ENCODE measurements at regions not wholly inside any gene's neighbourhood (a gene's known extent, or its start where the extent isn't known, plus 50 kb on each side); places are given as distances from the start of the nearest gene placed in this dataset.
"Not testable (repeated sequence)": the region's sequence is repeated elsewhere in the genome, so short reads cannot be mapped to it uniquely, and the experiment has no call there.

DNA sequence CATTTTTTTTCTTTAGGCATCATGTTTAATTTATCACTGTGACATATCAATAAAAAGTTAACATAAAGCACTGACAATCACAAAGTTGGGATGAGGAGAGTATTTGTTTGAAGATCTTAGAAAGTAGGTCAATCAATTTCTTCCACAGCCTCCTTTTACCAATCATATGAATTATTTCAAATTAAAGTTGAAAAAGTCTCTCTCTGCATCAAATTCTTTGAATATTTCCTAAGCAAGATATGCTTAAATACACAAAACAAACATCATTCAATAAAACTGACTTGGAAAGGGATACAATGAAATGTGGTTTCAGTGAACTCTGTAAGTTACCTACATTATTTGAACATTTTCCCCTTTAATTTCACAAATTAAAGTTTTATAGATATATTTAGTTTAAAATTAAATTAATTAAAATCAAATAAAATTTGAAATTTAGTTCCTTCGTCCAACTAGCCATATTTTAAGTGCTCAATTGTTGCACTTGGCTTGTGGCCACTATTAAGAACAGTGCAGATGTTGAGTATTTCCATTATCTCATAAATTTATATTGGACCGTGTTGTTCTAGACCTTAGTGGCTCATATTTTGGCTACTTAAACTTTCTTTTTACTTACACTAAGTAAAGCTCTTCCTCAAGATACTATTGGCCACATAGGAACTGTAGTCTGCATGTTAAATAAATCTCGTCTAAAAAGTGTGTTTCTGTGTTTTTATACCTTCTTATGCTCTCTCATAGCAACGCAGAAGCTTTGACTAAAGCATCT lies 949.7 kb upstream of the NUDT12 start:
- no peaks in the 10 kb centered on the region for H3K36me3 Mint-ChIP-seq (ENCODE audit: low read depth)
- H3K27me3 Mint-ChIP-seq (ENCODE audit: low read depth), result no peaks in the 10 kb centered on the region
- no peak overlapping the region for H3K27ac Mint-ChIP-seq
- no peaks in the 10 kb centered on the region for H3K4me1 Mint-ChIP-seq (ENCODE audit: low read depth)
- no peak overlapping the region for H3K4me3 Mint-ChIP-seq
- no peak for DNase-seq (ENCODE audit: low spot score)
- peaks cover 43% of the 10 kb centered on the region for H3K9me3 Mint-ChIP-seq

DNA sequence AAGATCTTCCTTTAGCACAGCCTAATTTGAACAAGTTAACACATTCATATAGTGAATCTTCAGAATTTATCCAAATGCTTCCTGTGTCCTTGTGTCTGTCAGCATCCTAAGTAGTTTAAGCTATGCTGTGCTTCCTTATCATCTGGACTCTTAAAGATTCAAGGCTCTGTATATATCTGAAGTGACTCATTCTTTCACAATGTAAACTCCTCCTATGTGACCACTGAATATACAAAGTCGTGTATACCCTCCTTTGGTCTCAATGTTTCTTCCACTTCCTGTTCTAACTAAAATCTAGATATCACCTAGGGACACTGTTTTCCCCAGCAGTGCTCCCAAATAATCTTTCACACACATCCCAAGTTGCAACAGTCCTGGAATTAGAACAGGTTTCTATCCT lies 935.7 kb upstream of the NUDT12 start:
- Mint-ChIP-seq H3K9me3 (peaks cover 39% of the 10 kb centered on the region), H3K4me3 (no peak overlapping the region), H3K36me3 (ENCODE audit: low read depth) (no peaks in the 10 kb centered on the region), H3K27me3 (ENCODE audit: low read depth) (no peaks in the 10 kb centered on the region), H3K27ac (no peak overlapping the region), H3K4me1 (ENCODE audit: low read depth) (no peaks in the 10 kb centered on the region)
- no peak for DNase-seq (ENCODE audit: low spot score)

DNA sequence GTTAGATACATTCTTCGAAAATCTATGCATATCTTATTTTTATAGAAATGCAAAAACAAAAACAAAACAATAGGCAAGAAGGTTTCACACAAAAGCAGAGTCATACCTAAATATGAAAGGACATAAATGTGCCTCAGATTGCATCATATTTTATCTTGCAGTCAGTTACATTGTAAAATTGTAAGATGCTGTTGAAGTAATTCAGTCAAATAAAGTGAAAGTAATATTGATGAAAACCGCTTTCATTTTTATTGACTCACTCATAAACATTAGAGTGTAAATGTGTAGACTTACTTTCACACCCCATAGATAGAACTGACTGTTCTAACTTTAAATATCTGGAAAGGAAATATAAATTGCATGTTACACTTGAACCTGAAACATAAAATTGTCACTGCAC lies 931.5 kb upstream of the NUDT12 start:
- Mint-ChIP-seq H3K9me3 (peaks cover 18% of the 10 kb centered on the region), H3K4me3 (no peak overlapping the region), H3K4me1 (ENCODE audit: low read depth) (no peaks in the 10 kb centered on the region), H3K27ac (no peak overlapping the region), H3K27me3 (ENCODE audit: low read depth) (no peaks in the 10 kb centered on the region), H3K36me3 (ENCODE audit: low read depth) (no peaks in the 10 kb centered on the region)
- DNase-seq (ENCODE audit: low spot score), result no peak

DNA sequence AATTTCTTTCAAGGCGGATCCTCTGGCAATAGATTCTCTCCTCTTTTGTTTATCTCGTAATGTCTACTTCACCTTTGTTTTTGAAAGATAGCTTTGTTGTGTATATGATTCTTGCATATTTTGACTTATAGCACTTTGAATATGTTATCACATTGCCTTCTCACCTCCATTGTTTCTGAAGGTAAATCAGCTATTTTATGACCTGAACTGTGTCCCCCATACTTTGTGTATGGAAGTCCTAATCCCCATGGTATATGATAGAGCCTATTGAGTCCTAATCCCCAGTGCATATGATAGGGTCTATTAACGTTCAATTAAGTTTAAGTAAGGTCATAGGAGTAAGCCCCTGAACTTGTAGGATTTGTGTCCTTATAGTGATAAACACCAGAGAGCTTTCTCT lies 910.2 kb upstream of the NUDT12 start:
- no peaks in the 10 kb centered on the region for H3K27me3 Mint-ChIP-seq (ENCODE audit: low read depth)
- peaks cover 39% of the 10 kb centered on the region for H3K9me3 Mint-ChIP-seq
- DNase-seq (ENCODE audit: low spot score), result no peak
- no peaks in the 10 kb centered on the region for H3K4me1 Mint-ChIP-seq (ENCODE audit: low read depth)
- H3K4me3 Mint-ChIP-seq, result no peak overlapping the region
- H3K27ac Mint-ChIP-seq, result no peak overlapping the region
- H3K36me3 Mint-ChIP-seq (ENCODE audit: low read depth), result no peaks in the 10 kb centered on the region

DNA sequence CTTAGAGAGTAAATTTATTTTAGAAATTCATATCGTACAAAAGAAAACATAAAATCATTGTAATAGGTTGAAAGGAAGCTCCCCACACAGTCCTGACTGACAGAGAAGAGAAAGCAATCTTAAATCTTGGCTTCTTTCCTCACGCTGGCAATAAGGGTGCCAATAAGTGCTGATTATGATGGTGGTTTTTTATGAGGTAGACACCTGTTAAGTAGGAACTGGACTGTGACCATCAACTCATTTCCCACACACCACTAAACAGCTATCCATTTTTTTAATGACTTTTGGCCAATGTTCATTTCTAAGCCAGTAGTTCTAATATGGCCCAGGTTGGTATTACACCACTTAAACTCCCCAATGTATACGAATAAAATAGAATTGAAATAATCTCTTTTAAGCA lies 893.5 kb upstream of the NUDT12 start:
- Mint-ChIP-seq H3K9me3 (peaks cover 26% of the 10 kb centered on the region), H3K27ac (no peak overlapping the region), H3K36me3 (ENCODE audit: low read depth) (no peaks in the 10 kb centered on the region), H3K4me1 (ENCODE audit: low read depth) (no peaks in the 10 kb centered on the region), H3K27me3 (ENCODE audit: low read depth) (no peaks in the 10 kb centered on the region), H3K4me3 (no peak overlapping the region)
- no peak for DNase-seq (ENCODE audit: low spot score)

DNA sequence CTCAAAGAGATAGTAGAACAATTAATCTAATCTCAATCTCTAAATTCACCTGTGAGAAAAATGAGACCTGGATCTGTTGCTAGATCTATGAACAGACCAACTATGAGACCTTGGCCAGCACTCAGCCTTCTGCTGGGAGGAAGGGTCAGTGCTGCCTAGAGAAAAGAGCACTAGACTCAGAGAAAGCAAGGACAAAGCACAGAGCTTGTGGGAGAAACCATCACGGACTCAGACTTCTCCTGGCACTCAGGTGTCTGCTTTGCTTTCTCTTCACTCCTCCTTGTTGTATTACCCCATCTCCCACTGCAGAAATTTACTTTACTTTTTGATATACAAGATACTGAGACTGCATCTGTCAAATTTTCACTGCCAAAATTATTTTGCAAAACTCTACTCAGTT lies 890.0 kb upstream of the NUDT12 start:
- no peaks in the 10 kb centered on the region for H3K27me3 Mint-ChIP-seq (ENCODE audit: low read depth)
- DNase-seq (ENCODE audit: low spot score), result no peak
- no peak overlapping the region for H3K27ac Mint-ChIP-seq
- H3K36me3 Mint-ChIP-seq (ENCODE audit: low read depth), result no peaks in the 10 kb centered on the region
- no peaks in the 10 kb centered on the region for H3K4me1 Mint-ChIP-seq (ENCODE audit: low read depth)
- no peak overlapping the region for H3K4me3 Mint-ChIP-seq
- H3K9me3 Mint-ChIP-seq, result peaks cover 11% of the 10 kb centered on the region

DNA sequence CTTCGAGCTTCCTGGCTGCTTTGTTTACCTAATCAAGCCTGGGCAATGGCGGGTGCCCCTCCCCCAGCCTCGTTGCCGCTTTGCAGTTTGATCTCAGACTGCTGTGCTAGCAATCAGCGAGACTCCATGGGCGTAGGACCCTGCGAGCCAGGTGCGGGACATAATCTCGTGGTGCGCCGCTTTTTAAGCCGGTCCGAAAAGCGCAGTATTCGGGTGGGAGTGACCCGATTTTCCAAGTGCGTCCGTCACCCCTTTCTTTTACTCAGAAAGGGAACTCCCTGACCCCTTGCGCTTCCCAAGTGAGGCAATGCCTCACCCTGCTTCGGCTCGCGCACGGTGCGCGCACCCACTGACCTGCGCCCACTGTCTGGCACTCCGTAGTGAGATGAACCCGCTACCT lies 889.3 kb upstream of the NUDT12 start:
- not testable (repeated sequence) for H3K4me3 Mint-ChIP-seq; H3K27ac Mint-ChIP-seq; DNase-seq (ENCODE audit: low spot score); H3K27me3 Mint-ChIP-seq (ENCODE audit: low read depth); H3K4me1 Mint-ChIP-seq (ENCODE audit: low read depth); H3K36me3 Mint-ChIP-seq (ENCODE audit: low read depth)
- H3K9me3 Mint-ChIP-seq, result peaks cover 11% of the 10 kb centered on the region

DNA sequence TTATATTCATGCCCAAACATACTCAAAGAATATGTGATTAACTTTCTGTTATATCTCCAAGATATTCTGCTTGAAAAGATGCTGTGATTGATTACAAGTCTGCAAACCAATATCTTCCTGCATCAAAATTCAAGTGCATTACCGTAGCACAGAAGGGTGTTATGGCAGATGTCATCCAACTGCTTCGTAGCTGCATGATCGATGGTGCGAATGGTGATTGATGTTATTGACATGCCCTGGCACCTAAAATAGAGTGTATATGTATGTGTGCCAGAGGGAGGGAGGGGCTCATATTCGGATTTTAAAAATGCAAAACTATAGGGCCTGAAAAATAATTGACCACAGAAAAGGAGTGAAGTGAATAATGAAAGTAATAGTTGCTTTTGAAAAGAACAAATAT lies 882.1 kb upstream of the NUDT12 start:
- DNase-seq (ENCODE audit: low spot score), result no peak
- Mint-ChIP-seq H3K27me3 (ENCODE audit: low read depth) (no peaks in the 10 kb centered on the region), H3K4me3 (no peak overlapping the region)

DNA sequence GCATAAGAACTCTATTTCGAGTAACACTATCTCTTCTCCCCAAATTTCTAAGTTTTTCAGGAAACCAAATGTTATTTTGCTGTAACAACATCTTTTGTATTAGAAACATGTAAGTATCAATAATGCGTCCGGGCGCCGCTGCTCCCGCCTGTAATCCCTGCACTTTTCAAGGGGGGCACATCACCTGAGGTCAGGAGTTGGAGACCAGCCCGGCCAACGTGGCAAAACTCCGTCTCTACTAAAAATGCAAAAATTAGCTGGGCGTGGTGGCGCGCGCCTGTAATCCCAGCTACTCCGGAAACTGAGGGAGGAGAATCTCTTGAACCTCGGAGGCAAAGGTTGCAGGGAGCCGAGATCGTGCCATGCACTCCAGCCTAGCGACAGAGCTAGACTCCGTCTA lies 881.1 kb upstream of the NUDT12 start:
- no peak overlapping the region for H3K4me3 Mint-ChIP-seq
- peaks cover 7% of the 10 kb centered on the region for H3K9me3 Mint-ChIP-seq
- no peak overlapping the region for H3K27ac Mint-ChIP-seq
- no peaks in the 10 kb centered on the region for H3K27me3 Mint-ChIP-seq (ENCODE audit: low read depth)
- H3K36me3 Mint-ChIP-seq (ENCODE audit: low read depth), result no peaks in the 10 kb centered on the region
- no peak for DNase-seq (ENCODE audit: low spot score)
- H3K4me1 Mint-ChIP-seq (ENCODE audit: low read depth), result no peaks in the 10 kb centered on the region

More for the DNA sequence above, 882.1 kb upstream of the NUDT12 start:
- Mint-ChIP-seq H3K9me3 (peaks cover 13% of the 10 kb centered on the region), H3K36me3 (ENCODE audit: low read depth) (no peaks in the 10 kb centered on the region), H3K4me1 (ENCODE audit: low read depth) (no peaks in the 10 kb centered on the region), H3K27ac (no peak overlapping the region)

DNA sequence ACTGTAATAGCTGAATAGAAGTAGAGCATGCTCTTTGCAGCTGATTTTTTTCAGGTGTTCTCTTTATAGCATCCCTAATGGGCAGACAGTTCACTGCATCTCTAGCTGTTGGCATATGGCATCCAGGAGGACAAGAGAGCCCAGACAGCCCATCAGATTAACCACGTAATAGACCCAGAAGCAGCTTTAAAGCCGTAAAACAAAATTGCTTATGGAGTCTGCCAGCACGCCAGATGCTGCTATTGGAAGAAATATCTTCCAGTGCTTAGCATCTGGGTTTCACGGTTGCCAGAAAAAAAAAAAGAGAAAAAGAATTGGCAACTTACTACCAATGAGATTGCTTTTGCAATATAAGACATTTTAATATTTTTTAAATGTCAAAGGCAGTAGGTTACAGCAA lies 869.4 kb upstream of the NUDT12 start:
- no peaks in the 10 kb centered on the region for H3K36me3 Mint-ChIP-seq (ENCODE audit: low read depth)
- H3K4me3 Mint-ChIP-seq, result no peak overlapping the region
- H3K27me3 Mint-ChIP-seq (ENCODE audit: low read depth), result no peaks in the 10 kb centered on the region
- H3K27ac Mint-ChIP-seq, result no peak overlapping the region
- H3K4me1 Mint-ChIP-seq (ENCODE audit: low read depth), result no peaks in the 10 kb centered on the region
- no peak for DNase-seq (ENCODE audit: low spot score)
- H3K9me3 Mint-ChIP-seq, result peaks cover 4% of the 10 kb centered on the region

DNA sequence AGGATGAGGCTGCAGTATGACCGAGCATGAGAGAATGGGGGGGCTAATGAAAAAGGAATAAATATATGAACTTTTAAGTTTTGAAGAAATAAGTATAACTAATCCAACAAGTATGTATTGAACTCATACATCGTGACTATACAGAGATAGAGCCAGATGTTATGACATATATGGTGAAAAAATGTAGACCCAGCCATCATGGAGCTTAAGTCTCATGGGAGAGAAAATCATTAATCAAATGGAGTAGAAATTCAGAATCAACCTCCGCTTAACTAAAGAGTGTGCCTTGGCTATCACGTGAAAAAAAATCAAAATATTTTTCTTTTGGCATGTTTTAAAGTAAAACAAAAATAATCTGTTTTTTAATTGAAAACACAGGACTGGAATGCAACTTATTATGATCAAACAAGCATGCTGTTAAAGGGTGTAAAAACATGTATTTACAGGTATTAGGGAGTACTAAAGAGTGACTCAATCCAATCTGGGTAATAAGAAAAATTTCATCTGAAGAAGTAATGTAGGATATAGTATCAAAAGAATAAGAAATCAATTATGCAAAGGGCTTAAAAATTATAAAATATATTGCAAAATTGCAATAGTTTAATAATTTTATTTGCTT lies 868.5 kb upstream of the NUDT12 start:
- no peak for DNase-seq (ENCODE audit: low spot score)
- H3K36me3 Mint-ChIP-seq (ENCODE audit: low read depth), result no peaks in the 10 kb centered on the region
- peaks cover 4% of the 10 kb centered on the region for H3K9me3 Mint-ChIP-seq
- no peak overlapping the region for H3K27ac Mint-ChIP-seq
- no peaks in the 10 kb centered on the region for H3K4me1 Mint-ChIP-seq (ENCODE audit: low read depth)
- no peaks in the 10 kb centered on the region for H3K27me3 Mint-ChIP-seq (ENCODE audit: low read depth)
- no peak overlapping the region for H3K4me3 Mint-ChIP-seq

DNA sequence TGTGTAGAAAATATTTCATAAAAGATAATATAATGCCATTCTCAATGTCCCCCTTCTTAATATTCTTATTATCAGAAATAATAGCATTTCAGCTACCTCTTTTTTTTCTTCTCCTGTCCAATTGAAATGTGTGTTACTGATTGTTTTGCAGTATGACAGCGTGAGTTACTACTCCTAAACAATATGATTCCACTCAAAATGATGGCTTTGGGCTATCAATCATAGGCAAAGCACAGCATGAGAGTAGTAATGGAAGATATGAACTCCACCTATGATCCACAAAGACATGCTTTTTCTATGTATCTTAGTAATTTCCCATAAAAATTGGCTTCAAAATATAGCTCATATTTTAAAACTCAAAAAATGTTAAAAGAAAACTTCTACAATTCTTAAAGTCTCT lies 867.3 kb upstream of the NUDT12 start:
- no peaks in the 10 kb centered on the region for H3K27me3 Mint-ChIP-seq (ENCODE audit: low read depth)
- H3K36me3 Mint-ChIP-seq (ENCODE audit: low read depth), result no peaks in the 10 kb centered on the region
- no peak overlapping the region for H3K27ac Mint-ChIP-seq

DNA sequence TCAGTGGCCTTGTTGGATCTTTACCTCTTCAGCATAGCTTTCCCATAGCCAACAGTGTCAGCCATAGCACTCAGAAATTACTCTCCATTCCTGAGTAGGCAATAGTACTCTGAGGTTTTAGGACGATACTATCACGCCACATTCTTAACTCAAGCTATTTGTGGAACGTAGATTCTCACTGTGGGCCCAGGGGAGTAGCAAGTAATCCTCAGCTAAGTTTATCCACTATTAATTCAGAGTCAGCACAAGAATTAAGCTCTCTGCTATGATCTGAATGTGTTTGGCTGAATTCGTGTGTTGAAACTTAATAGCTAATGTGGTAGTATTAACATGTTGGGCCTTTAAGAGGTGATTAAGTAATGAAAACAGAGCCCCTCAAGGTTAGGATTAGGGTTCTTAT lies 858.8 kb upstream of the NUDT12 start:
- Mint-ChIP-seq H3K27ac (no peak overlapping the region), H3K4me3 (no peak overlapping the region), H3K36me3 (ENCODE audit: low read depth) (no peaks in the 10 kb centered on the region), H3K27me3 (ENCODE audit: low read depth) (no peaks in the 10 kb centered on the region), H3K4me1 (ENCODE audit: low read depth) (no peaks in the 10 kb centered on the region), H3K9me3 (peaks cover 7% of the 10 kb centered on the region)
- DNase-seq (ENCODE audit: low spot score), result no peak

More for the DNA sequence above, 867.3 kb upstream of the NUDT12 start:
- Mint-ChIP-seq H3K4me1 (ENCODE audit: low read depth) (no peaks in the 10 kb centered on the region), H3K9me3 (peaks cover 4% of the 10 kb centered on the region), H3K4me3 (no peak overlapping the region)
- no peak for DNase-seq (ENCODE audit: low spot score)

DNA sequence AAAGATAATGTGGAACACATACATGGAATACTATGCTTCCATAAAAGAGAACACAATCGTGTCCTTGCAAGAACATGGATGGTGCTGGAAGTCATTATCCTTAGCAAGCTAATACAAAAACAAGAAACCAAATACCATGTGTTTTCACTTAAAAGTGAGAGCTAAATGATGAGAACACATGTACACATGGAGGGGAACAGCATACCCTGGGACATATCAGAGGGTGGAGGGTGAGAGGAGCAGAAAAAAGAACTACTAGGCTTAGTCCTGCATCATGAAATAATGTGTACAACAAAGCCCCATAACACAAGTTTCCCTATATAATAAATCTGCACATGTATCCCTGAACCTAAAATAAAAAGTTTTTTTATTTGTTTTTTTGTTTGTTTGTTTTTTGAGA lies 855.5 kb upstream of the NUDT12 start:
- Mint-ChIP-seq H3K4me3 (no peak overlapping the region), H3K4me1 (ENCODE audit: low read depth) (no peaks in the 10 kb centered on the region), H3K36me3 (ENCODE audit: low read depth) (no peaks in the 10 kb centered on the region), H3K27ac (no peak overlapping the region), H3K27me3 (ENCODE audit: low read depth) (no peaks in the 10 kb centered on the region), H3K9me3 (peaks cover 7% of the 10 kb centered on the region)
- DNase-seq (ENCODE audit: low spot score), result no peak

Measured in T-helper 2 cell treated with Interferon-gamma antibody and Interleukin-4, amounts not matched to agents 5 μg/mL and 100 μg/mL, for 36 hours (primary cell).